ENCODE measurements at regions not wholly inside any gene's neighbourhood (a gene's known extent, or its start where the extent isn't known, plus 50 kb on each side); places are given as distances from the start of the nearest gene placed in this dataset.

GRCh38 chr18:39801848-39802247 lies 2153.2 kb upstream of the PIK3C3 start:
- no peak for DNase-seq (ENCODE audit: low spot score)

DNA sequence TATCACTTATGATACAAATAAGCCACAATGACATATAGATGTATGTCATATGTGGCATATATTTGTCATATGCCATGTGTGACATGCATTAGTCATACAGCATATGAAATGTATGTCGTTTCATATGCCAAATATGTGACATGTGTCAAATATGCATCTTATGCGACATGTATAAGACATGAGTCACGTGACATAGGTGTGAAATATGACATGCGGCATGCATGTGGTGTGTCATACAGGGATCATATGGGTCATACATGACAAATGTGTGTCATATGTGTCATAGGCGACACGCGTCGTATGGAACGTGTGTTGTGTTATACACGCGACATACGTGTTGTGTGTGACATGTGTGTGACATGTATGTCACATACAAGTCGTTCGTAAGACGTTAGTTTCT lies 2154.0 kb upstream of the PIK3C3 start:
- DNase-seq (ENCODE audit: low spot score) = no peak

GRCh38 chr18:39799006-39799405 lies 2156.0 kb upstream of the PIK3C3 start:
- no peak for DNase-seq (ENCODE audit: low spot score)

- no peak for DNase-seq (ENCODE audit: low spot score)
Observed at GRCh38 chr18:39796393-39796792, 2158.6 kb upstream of the PIK3C3 start.

DNA sequence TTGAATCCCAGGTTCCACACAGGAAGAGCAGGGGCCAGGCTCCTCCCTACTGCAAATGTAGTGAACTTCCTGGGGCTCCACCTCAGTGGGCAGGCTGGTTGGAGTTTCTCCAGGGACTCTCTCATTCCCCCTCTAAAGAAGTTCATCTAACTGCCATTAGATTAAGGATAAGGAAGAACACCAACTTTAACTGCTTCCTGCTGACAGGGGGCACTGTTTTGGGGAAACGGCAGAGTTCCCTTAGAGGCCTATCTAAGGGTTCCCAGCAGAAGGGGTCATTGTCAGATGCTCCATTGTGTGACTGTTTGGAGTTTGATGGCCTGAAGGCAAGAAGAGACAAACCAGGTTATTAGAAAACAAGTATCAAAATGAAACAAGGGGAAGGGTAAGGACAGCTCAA lies 2159.7 kb upstream of the PIK3C3 start:
- DNase-seq (ENCODE audit: low spot score) = no peak

- no peak for DNase-seq (ENCODE audit: low spot score)
Observed at GRCh38 chr18:39793609-39794008, 2161.4 kb upstream of the PIK3C3 start.

- DNase-seq (ENCODE audit: low spot score) = no peak
Observed at GRCh38 chr18:39788383-39788782, 2166.7 kb upstream of the PIK3C3 start.

- DNase-seq (ENCODE audit: low spot score) = no peak
Observed at GRCh38 chr18:39786477-39786876, 2168.6 kb upstream of the PIK3C3 start.

DNA sequence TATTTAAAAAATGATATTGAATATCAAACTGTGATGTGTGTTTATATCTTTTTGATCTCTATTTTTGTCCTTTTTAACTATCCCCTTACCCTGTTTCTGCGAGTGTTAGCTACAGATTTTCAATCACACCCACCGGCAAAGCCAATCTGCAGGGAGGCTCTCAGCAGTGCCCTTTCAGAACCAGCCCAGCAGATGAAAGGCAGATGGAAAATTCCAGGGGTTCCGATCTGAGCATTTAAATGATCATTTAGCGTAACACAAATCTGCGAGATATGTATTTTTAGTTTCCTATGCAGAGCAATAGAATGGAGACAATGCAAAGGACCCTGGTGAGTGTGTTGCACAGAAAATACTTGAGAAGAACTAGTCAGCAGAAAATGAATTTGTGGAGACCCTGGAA lies 2170.5 kb upstream of the PIK3C3 start:
- no peak for DNase-seq (ENCODE audit: low spot score)

DNA sequence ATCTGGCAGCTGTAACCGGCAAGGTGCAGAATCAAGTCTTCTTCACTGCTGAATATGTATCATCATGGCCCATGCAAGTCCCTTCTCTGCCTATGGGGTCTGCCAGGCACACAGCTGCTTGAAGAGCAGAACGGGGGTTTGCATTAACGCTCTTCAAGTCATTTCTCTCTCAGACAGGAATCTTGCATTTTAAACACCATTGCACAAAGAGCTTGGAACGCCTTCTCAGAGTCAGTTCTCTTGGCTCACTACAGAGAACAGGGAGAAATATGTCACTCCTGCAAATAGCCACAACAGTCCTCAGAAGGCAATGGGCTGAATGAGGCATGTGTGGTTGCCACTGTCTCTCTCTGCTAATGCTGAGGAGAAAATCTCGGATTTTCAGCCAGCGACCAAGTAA lies 2173.5 kb upstream of the PIK3C3 start:
- no peak for DNase-seq (ENCODE audit: low spot score)

DNA sequence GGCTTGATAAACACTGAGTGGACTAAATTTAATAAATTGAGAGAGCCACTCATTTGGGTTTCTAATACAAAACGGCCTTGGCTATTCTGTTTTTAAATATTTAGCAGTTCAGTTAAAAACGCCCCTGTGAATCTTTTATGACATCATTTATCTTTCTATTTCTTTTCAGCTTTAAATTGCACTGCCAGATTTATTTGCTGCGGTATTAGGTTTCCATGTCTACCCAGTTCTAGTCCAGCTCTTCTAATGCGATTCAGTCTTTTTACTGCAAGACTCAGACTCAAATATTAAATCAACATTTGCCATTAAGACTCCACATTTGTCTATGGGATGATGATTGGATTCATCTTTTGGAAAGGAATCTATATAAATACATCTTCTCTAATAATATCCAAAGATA lies 2174.3 kb upstream of the PIK3C3 start:
- DNase-seq (ENCODE audit: low spot score) = no peak

DNA sequence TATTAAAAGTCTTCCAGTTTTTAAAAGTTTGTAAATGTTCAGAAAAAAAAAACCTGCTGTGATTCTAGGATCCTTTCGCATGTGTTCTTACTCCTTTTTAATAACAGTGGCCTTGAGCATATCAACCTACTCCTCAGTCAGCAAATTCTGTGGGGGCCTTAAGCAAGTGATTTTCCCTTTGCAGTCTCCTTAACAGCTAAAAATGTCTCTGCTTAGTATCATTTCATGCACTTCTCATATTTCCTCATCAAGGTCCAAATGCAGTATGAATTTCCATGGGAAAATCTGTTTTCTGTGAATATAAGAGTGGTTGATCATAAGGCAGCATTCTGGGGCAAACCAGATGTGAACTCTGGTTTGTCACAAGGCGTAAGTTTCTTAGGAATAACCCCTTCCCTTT lies 2175.1 kb upstream of the PIK3C3 start:
- DNase-seq (ENCODE audit: low spot score) = no peak

DNA sequence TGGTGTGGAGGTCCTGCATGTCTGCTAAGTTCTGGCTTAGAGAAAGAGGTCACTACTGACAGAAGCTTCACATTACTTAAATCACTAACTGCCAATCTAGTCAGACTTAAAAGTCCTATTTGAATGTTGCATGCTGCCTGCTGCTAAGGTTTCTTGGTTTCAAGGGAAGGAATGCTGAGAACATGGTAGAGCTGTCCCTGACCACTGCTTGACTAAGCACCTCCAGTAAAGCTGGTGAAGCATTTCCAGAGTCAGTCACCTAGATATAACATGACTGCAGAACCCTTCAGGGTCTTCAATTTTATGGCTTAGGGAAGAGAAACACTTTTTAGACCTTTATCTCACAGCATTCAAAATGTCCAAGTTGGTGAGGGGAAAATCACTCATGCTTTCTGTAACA lies 2178.3 kb upstream of the PIK3C3 start:
- no peak for DNase-seq (ENCODE audit: low spot score)

DNA sequence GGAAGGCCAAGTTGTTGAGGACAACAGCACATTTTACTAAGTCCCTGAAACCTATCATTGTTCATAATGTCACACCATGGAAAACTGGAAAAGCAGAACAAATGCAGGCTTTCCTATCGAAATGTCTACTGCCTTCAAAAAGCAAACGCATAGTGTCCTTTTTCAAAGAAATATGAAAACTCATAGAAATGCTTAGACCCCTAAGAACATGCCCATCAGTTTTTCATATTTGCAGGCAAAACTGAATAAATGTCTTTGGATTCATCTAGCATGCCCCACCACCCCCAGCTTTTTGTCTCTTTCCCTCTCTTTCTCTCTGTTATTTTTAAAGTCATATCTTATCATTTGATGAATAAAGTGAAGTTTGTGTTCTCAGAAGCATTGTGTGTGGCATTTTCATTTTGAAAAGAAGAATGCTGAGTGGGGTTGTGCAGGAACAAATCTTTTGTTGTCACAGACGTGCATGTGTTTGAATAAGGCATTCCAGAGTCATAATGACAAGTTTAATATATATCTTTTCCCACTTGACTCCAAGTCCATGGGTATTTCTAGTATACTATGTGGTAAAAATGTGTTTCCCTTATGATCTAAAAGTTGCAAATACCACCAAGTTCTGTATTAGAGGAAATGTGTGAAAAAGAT lies 2180.0 kb upstream of the PIK3C3 start:
- DNase-seq (ENCODE audit: low spot score) = no peak

DNA sequence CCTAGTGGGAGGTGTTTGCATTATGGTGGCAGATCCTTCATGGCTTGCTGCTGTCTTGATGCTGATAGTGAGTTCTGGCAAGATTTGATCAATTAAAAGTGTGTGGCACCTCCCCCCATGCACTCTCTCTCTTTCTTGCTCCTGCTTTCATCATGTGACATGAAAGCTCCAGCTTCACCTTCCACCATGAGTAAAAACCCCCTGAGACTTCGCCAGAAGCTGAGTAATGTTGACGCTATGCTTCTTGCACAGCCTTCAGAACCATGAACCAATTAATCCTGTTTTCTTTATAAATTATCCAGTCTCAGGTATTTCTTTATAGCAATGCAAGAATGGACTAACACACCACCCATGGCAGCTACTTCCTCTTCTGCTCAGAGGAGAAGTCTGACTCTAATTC lies 2181.4 kb upstream of the PIK3C3 start:
- DNase-seq (ENCODE audit: low spot score) = no peak

- no peak for DNase-seq (ENCODE audit: low spot score)
Observed at GRCh38 chr18:39772155-39772919, 2182.7 kb upstream of the PIK3C3 start.

DNA sequence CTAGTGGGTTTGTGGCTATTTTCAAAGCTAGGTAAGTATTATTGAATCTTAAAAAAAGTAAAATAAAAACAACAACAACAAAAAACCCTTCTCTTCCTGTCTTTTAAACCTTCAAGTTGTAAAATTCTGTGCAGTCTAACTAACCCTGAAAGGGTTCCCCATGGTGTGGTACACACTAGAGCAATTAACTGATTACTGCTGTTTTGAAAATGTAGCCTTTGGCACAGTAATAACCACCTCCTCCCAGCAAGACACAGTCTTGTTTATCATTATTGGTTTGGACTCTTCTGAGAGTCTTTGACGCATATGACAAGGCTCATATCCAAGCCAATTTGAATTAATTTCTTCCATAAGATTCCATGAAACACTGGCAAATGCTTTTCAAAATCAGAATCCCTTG lies 2184.6 kb upstream of the PIK3C3 start:
- DNase-seq (ENCODE audit: low spot score) = no peak

GRCh38 chr18:39764873-39765272 lies 2190.2 kb upstream of the PIK3C3 start:
- DNase-seq (ENCODE audit: low spot score) = no peak

- DNase-seq (ENCODE audit: low spot score) = no peak
Observed at GRCh38 chr18:39761273-39761672, 2193.8 kb upstream of the PIK3C3 start.

GRCh38 chr18:39759926-39760325 lies 2194.3 kb upstream of the CELF4 start:
- DNase-seq (ENCODE audit: low spot score) = no peak

GRCh38 chr18:39753178-39753577 lies 2187.6 kb upstream of the CELF4 start:
- DNase-seq (ENCODE audit: low spot score) = no peak

GRCh38 chr18:39752351-39752750 lies 2186.8 kb upstream of the CELF4 start:
- no peak for DNase-seq (ENCODE audit: low spot score)

GRCh38 chr18:39751921-39752320 lies 2186.3 kb upstream of the CELF4 start:
- DNase-seq (ENCODE audit: low spot score) = no peak

GRCh38 chr18:39751161-39751560 lies 2185.6 kb upstream of the CELF4 start:
- no peak for DNase-seq (ENCODE audit: low spot score)

All from CD4-positive, alpha-beta T cell treated with Interleukin-15 for 4 hours (primary cell).